ENCODE measurements at regions not wholly inside any gene's neighbourhood (a gene's known extent, or its start where the extent isn't known, plus 50 kb on each side); places are given as distances from the start of the nearest gene placed in this dataset.

GRCh38 chr5:118139361-118139760, 849.0 kb downstream of the DTWD2 start:
- H3K27me3 ChIP-seq (ENCODE audit: insufficient read depth, low read length): no peaks in the 10 kb centered on the region
- no CpG with 5 or more reads among the region's 1 CpG for WGBS (ENCODE audit: extremely low coverage, insufficient read length, low lambda C conversion rate)
- H2BK15ac ChIP-seq (ENCODE audit: low read depth, low read length): no peak overlapping the region

More at GRCh38 chr5:118139361-118139760, 849.0 kb downstream of the DTWD2 start:
- no peaks in the 10 kb centered on the region for H3K23me2 ChIP-seq (ENCODE audit: insufficient read length, low read depth, low read length, poor library complexity, severe bottlenecking)
- no peaks in the 10 kb centered on the region for H3K79me1 ChIP-seq (ENCODE audit: insufficient read depth, low read depth, low read length, poor library complexity, severe bottlenecking)
- no peak overlapping the region for H4K8ac ChIP-seq (replicated peaks; ENCODE audit: insufficient read length, low read depth, low read length)
- H3K36me3 Mint-ChIP-seq (ENCODE audit: insufficient read depth in 1 of 3, low read depth in 3 of 3): no peaks in the 10 kb centered on the region
- no peaks in the 10 kb centered on the region for H3K79me2 ChIP-seq (ENCODE audit: insufficient read depth, low read length)
- H3K9ac ChIP-seq (ENCODE audit: extremely low read depth, insufficient read length, low read length): no peak overlapping the region
- H4K91ac ChIP-seq (ENCODE audit: insufficient read length, low read depth, low read length): no peak overlapping the region
- no peak for TF ChIP-seq CTCF (conservative IDR thresholded peaks at IDR 0.05)
- no peak overlapping the region for H2BK5ac ChIP-seq (ENCODE audit: insufficient read length, low read length)
- no peaks in the 10 kb centered on the region for H3K4me1 ChIP-seq (ENCODE audit: insufficient read depth, low read length)
- H3K9me3 ChIP-seq (ENCODE audit: control insufficient read depth, low read depth, low read length): no peaks in the 10 kb centered on the region
- no peak overlapping the region for H3K4ac ChIP-seq (ENCODE audit: low read depth, low read length)
- H3K23ac ChIP-seq (ENCODE audit: insufficient read length, low read depth, low read length): no peak overlapping the region
- no peak overlapping the region for H3T11ph ChIP-seq (ENCODE audit: low read length)
- H3K4me2 ChIP-seq (ENCODE audit: insufficient read depth, insufficient read length, low read length): no peak overlapping the region
- no peak overlapping the region for H2BK12ac ChIP-seq (ENCODE audit: insufficient read length, low read depth, low read length)
- DNase-seq: no peak
- H4K5ac ChIP-seq (ENCODE audit: insufficient read length, low read depth, low read length): no peak overlapping the region
- no peak overlapping the region for H3K4me3 Mint-ChIP-seq
- H4K20me1 ChIP-seq (ENCODE audit: control insufficient read depth, insufficient read depth, insufficient read length): no peaks in the 10 kb centered on the region
- no peaks in the 10 kb centered on the region for H3K4me1 Mint-ChIP-seq
- H2AK5ac ChIP-seq (ENCODE audit: insufficient read length, low read length): no peak overlapping the region
- H3K27ac ChIP-seq (ENCODE audit: insufficient read length, low read depth, low read length): no peak overlapping the region
- no peaks in the 10 kb centered on the region for H3K9me3 Mint-ChIP-seq
- H3K27me3 Mint-ChIP-seq (ENCODE audit: low read depth): no peaks in the 10 kb centered on the region
- H2BK120ac ChIP-seq (ENCODE audit: low read depth, low read length, poor library complexity, severe bottlenecking): no peak overlapping the region
- H3K14ac ChIP-seq (ENCODE audit: insufficient read depth, low read length): no peak overlapping the region
- H2AFZ ChIP-seq (ENCODE audit: low read length): no peak overlapping the region
- H3K56ac ChIP-seq (ENCODE audit: insufficient read length, low read depth, low read length): no peak overlapping the region
- H3K27ac Mint-ChIP-seq: no peak overlapping the region
- no peak overlapping the region for H2BK20ac ChIP-seq (ENCODE audit: low read depth, low read length, poor library complexity, severe bottlenecking)
- no peak overlapping the region for H3K18ac ChIP-seq (ENCODE audit: insufficient read length, low read depth, low read length)
